PC-9 (cell line): ENCODE measurements at regions not wholly inside any gene's neighbourhood (a gene's known extent, or its start where the extent isn't known, plus 50 kb on each side); places are given as distances from the start of the nearest gene placed in this dataset.

Source experiments
- CTCF ChIP-seq: fragments of 200-600 bp; sonication (generic); conservative IDR thresholded peaks from 2 replicates; pipeline ENCODE4 v1.6.1; 2017; ENCODE audit warnings: mixed run types, antibody characterized with exemption, mild to moderate bottlenecking, moderate library complexity
- EZH2 ChIP-seq: fragments of 200-600 bp; sonication (generic); IDR thresholded peaks from 2 replicates; pipeline ENCODE4 v1.8.0; 2017; ENCODE audit warnings: antibody characterized with exemption, low read depth

- no peak for TF ChIP-seq CTCF
- TF ChIP-seq EZH2: no peak
These were observed 1327.0 kb downstream of the BRD1 start for GRCh38 chr22:48500471-48501230.
